GM10266 (cell line): ENCODE measurements at regions not wholly inside any gene's neighbourhood (a gene's known extent, or its start where the extent isn't known, plus 50 kb on each side); places are given as distances from the start of the nearest gene placed in this dataset.

Experiments
- DNase-seq: peaks from one replicate; pipeline ENCODE4 v3.0.0; 2012; ENCODE audit errors: extremely low spot score
- CTCF ChIP-seq: IDR thresholded peaks from 2 replicates; pipeline ENCODE4 v1.5.1; 2012; ENCODE audit warnings: mild to moderate bottlenecking, low read depth; ENCODE audit not compliant: control insufficient read depth, insufficient read depth; ENCODE audit errors: missing control alignments

DNA sequence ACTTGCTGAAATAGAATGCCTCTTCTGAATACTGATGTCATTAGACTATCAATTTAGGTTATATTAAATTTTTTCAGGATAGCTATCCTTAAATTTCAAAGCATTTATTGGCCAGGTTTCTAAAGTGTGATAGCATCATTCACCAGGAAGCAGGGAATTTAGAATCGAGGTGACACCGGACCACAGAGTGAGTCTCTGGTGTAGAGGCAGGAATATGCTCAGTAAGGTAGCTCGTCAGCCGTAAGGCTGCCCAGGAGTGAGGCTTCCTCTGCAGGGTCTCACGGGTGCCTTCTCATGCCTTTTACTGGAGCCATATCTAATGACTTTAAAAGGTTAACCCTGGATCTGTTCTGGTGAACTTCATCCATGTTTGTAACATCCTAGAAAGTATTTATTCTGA is 170.8 kb upstream of the KLF14 start:
- no peak for TF ChIP-seq CTCF
- DNase-seq: no peak

GRCh38 chr7:130906575-130906974 is 172.6 kb upstream of the KLF14 start:
- DNase-seq: no peak
- no peak for TF ChIP-seq CTCF

- no peak for TF ChIP-seq CTCF
- no peak for DNase-seq
Observed at GRCh38 chr7:130907439-130907838, 173.4 kb upstream of the KLF14 start.

DNA sequence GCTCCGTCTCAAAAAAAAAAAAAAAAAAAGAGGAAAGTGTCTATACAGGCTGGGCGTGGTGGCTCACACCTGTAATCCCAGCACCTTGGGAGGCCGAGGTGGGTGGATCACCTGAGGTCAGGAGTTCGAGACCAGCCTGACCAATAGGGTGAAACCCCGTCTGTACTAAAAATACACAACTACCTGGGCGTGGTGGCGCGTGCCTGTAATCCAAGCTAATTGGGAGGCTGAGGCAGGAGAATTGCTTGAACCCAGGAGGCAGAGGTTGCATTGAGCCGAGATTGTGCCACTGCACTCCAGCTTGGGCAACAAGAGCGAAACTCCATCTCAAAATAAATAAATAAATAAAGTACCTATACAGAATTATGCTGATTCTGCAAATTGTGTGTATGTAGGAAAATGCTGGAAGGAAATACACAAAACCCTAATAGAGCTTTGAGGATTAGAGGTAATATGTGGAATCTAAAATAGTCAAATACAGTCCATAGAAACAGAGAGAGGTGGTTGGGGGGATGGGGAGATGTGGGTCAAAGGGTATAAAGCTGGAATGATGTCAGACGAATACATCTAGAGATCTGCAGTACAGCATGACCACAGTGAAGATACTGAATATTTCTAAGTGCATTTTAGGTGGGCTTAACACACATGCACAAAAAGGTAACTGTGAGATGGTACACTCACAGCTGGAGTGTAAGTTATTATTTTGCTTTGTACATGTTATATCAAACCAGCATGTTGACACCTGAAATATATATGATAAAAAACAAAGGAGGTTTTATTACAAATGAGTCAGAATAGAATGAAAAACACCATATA is 174.5 kb upstream of the KLF14 start:
- no peak for DNase-seq
- TF ChIP-seq CTCF: no peak

- no peak for TF ChIP-seq CTCF
- DNase-seq: no peak
Observed at GRCh38 chr7:130909161-130909836, 175.3 kb upstream of the KLF14 start.

DNA sequence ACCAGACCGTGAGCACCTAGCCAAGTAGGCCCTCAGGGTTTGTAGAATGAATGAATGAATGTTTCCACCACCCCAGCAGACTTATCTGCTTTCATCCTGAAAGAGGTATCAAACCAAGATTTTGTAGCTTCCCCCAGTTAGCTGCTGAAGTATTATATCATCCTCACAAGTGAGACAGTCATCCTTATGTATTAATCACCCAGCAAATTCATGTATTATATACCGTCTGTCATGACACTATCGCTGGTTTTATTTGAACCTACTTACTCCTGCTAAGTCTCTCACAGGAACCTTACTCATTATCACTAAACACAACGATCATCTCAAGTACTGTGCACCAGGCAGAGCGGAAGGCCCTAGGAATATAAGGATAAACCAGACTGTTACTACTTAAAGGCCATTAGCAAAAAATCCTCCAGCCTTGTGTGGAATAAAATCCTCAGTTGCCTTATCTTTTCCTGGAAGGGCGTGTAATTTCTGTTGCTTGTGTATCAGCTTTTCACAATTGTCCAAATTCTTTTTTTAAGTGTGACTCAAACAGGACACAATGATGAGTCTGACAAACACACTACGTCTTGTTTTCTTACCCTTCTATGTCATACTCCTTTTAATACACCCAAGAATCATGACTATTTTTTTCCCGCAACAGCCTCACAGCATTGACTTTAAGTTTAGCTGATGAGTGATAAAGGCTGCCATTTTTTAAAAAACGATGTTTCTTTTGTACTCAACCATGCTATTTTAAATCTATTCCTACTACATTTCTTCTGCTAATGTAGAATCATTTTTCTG is 176.1 kb upstream of the KLF14 start:
- no peak for TF ChIP-seq CTCF
- no peak for DNase-seq
